ENCODE measurements at regions not wholly inside any gene's neighbourhood (a gene's known extent, or its start where the extent isn't known, plus 50 kb on each side); places are given as distances from the start of the nearest gene placed in this dataset.

- no peaks in the 10 kb centered on the region for H4K20me1 ChIP-seq (ENCODE audit: low read depth)
- Mint-ChIP-seq H3K36me3 (no peaks in the 10 kb centered on the region), H3K27ac (no peak overlapping the region), H3K4me3 (no peak overlapping the region), H3K4me1 (peaks cover 13% of the 10 kb centered on the region), H3K27me3 (ENCODE audit: insufficient read depth, low read depth) (peaks cover 3% of the 10 kb centered on the region), H3K9me3 (peaks cover 3% of the 10 kb centered on the region)
- H3K4me2 ChIP-seq, result no peak overlapping the region
- H3K4me1 ChIP-seq, result no peaks in the 10 kb centered on the region
- no peaks in the 10 kb centered on the region for H3K9me3 ChIP-seq (ENCODE audit: low read depth)
- no peak overlapping the region for H3K27ac ChIP-seq
- H3K9ac ChIP-seq, result no peak overlapping the region
- H3K4me3 ChIP-seq, result no peak overlapping the region
- no peak for DNase-seq (ENCODE audit: low spot score)
- H2AFZ ChIP-seq (replicated peaks), result no peak overlapping the region
- H3F3A ChIP-seq (ENCODE audit: low read depth), result no peaks in the 10 kb centered on the region
- H3K79me2 ChIP-seq (ENCODE audit: low read depth), result no peaks in the 10 kb centered on the region
- TF ChIP-seq EZH2phosphoT487 (IDR thresholded peaks at IDR 0.05) (no peak), EZH2 (IDR thresholded peaks at IDR 0.05) (no peak)
- TF ChIP-seq, protein P1, sequence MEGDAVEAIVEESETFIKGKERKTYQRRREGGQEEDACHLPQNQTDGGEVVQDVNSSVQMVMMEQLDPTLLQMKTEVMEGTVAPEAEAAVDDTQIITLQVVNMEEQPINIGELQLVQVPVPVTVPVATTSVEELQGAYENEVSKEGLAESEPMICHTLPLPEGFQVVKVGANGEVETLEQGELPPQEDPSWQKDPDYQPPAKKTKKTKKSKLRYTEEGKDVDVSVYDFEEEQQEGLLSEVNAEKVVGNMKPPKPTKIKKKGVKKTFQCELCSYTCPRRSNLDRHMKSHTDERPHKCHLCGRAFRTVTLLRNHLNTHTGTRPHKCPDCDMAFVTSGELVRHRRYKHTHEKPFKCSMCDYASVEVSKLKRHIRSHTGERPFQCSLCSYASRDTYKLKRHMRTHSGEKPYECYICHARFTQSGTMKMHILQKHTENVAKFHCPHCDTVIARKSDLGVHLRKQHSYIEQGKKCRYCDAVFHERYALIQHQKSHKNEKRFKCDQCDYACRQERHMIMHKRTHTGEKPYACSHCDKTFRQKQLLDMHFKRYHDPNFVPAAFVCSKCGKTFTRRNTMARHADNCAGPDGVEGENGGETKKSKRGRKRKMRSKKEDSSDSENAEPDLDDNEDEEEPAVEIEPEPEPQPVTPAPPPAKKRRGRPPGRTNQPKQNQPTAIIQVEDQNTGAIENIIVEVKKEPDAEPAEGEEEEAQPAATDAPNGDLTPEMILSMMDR (IDR thresholded peaks at IDR 0.05), result no peak
- no peaks in the 10 kb centered on the region for H3K36me3 ChIP-seq
- H3K27me3 ChIP-seq, result no peaks in the 10 kb centered on the region
Observed at GRCh38 chr7:41882745-41883420, 180.0 kb upstream of the INHBA start.

DNA sequence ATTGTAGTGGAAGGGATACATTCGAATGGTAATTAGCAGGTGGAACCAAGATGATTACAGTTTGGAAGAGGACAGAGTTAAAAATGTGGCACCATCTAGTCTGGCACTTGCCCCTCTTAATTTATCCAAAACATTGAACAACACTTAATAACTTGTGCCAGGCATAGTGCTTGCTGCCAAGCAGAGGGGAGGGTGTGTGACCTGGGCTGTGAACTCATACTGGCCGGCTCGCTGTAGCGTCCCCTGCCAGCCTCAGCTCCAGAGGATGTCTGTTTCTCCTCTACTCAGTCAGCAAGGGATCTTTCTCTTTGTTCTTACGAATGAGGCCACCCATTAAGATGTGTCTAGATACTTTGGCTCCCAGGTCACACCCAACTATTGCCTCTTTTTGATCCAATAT lies 179.4 kb upstream of the INHBA start:
- Mint-ChIP-seq H3K27ac (no peak overlapping the region), H3K4me1 (peaks cover 9% of the 10 kb centered on the region), H3K27me3 (ENCODE audit: insufficient read depth, low read depth) (peaks cover under 1% of the 10 kb centered on the region), H3K36me3 (no peaks in the 10 kb centered on the region), H3K9me3 (peaks cover 3% of the 10 kb centered on the region), H3K4me3 (no peak overlapping the region)
- H3K4me1 ChIP-seq, result no peaks in the 10 kb centered on the region
- H3K27me3 ChIP-seq, result no peaks in the 10 kb centered on the region
- no peaks in the 10 kb centered on the region for H3F3A ChIP-seq (ENCODE audit: low read depth)
- H3K4me3 ChIP-seq, result no peak overlapping the region
- no peaks in the 10 kb centered on the region for H3K79me2 ChIP-seq (ENCODE audit: low read depth)
- no peak overlapping the region for H3K4me2 ChIP-seq
- no peaks in the 10 kb centered on the region for H3K9me3 ChIP-seq (ENCODE audit: low read depth)
- H3K9ac ChIP-seq, result no peak overlapping the region
- no peaks in the 10 kb centered on the region for H3K36me3 ChIP-seq
- TF ChIP-seq EZH2phosphoT487 (IDR thresholded peaks at IDR 0.05), result no peak
- TF ChIP-seq EZH2 (IDR thresholded peaks at IDR 0.05), result no peak
- TF ChIP-seq, protein P1 (IDR thresholded peaks at IDR 0.05), result no peak
- DNase-seq (ENCODE audit: low spot score), result no peak
- H2AFZ ChIP-seq (replicated peaks), result no peak overlapping the region
- no peaks in the 10 kb centered on the region for H4K20me1 ChIP-seq (ENCODE audit: low read depth)
- H3K27ac ChIP-seq, result no peak overlapping the region

- Histone ChIP-seq H3K4me2 (no peak overlapping the region), H3F3A (ENCODE audit: low read depth) (no peaks in the 10 kb centered on the region), H4K20me1 (ENCODE audit: low read depth) (no peaks in the 10 kb centered on the region), H2AFZ (replicated peaks) (no peak overlapping the region), H3K27me3 (no peaks in the 10 kb centered on the region), H3K79me2 (ENCODE audit: low read depth) (no peaks in the 10 kb centered on the region), H3K36me3 (no peaks in the 10 kb centered on the region), H3K4me3 (no peak overlapping the region), H3K27ac (no peak overlapping the region), H3K4me1 (no peaks in the 10 kb centered on the region), H3K9ac (no peak overlapping the region), H3K9me3 (ENCODE audit: low read depth) (no peaks in the 10 kb centered on the region)
- peaks cover 3% of the 10 kb centered on the region for H3K27me3 Mint-ChIP-seq (ENCODE audit: insufficient read depth, low read depth)
- no peak for TF ChIP-seq EZH2 (IDR thresholded peaks at IDR 0.05)
- no peak for TF ChIP-seq EZH2phosphoT487 (IDR thresholded peaks at IDR 0.05)
- TF ChIP-seq, protein P1 (IDR thresholded peaks at IDR 0.05), result no peak
- peaks cover 3% of the 10 kb centered on the region for H3K9me3 Mint-ChIP-seq
- H3K36me3 Mint-ChIP-seq, result no peaks in the 10 kb centered on the region
- no peak overlapping the region for H3K27ac Mint-ChIP-seq
- H3K4me3 Mint-ChIP-seq, result no peak overlapping the region
- peaks cover 6% of the 10 kb centered on the region for H3K4me1 Mint-ChIP-seq
- no peak for DNase-seq (ENCODE audit: low spot score)
Observed at GRCh38 chr7:41881331-41882130, 178.6 kb upstream of the INHBA start.

Data from neural progenitor cell (in vitro differentiated cells).